ENCODE measurements at regions not wholly inside any gene's neighbourhood (a gene's known extent, or its start where the extent isn't known, plus 50 kb on each side); places are given as distances from the start of the nearest gene placed in this dataset.

- POLR2A ChIA-PET (ENCODE audit: unreplicated experiment): no interaction called here
These were observed 1134.1 kb upstream of the DDX18 start for GRCh38 chr2:116680256-116680936.

GRCh38 chr2:116687371-116687770, 1127.1 kb upstream of the DDX18 start:
- DNase-seq (no peak), ATAC-seq (no peak)
- no peaks in the 10 kb centered on the region for H3K79me2 ChIP-seq (ENCODE audit: low read length)
- TF ChIP-seq EZH2 (IDR thresholded peaks at IDR 0.05; ENCODE audit: low read length, unreplicated experiment) (no peak), CTCF (conservative IDR thresholded peaks at IDR 0.05; ENCODE audit: low read depth, low read length) (no peak)
- ChIA-PET POLR2A (ENCODE audit: unreplicated experiment) (no interaction called here), CTCF (no interaction called here)
- H3K4me3 ChIP-seq (ENCODE audit: low read length): no peak overlapping the region
- H3K9me3 ChIP-seq (ENCODE audit: low read length): 0 out of 2 replicates have a peak, but pooled peaks cover 5% of the 10 kb centered on the region
- H3F3A ChIP-seq (ENCODE audit: low read length, unreplicated experiment): no peaks in the 10 kb centered on the region
- peaks cover under 1% of the 10 kb centered on the region; the same call in 1 of the 2 replicates for H3K4me1 ChIP-seq (ENCODE audit: insufficient read depth, low read length)
- H2AFZ ChIP-seq (ENCODE audit: low read length): no peak overlapping the region
- no peaks in the 10 kb centered on the region for H3K36me3 ChIP-seq (ENCODE audit: low read depth, low read length)
- no TSS peak for BruUV-seq (replicated peaks)
- H3K27me3 ChIP-seq (ENCODE audit: low read length): no peaks in the 10 kb centered on the region
- H3K9me2 ChIP-seq (replicated peaks; ENCODE audit: low read length): no peaks in the 10 kb centered on the region
- no peak overlapping the region for H3K27ac ChIP-seq (ENCODE audit: low read length)
- H3K9ac ChIP-seq (ENCODE audit: low read length): no peak overlapping the region
- H3K4me2 ChIP-seq (ENCODE audit: low read length): no peak overlapping the region
- intact Hi-C loops (cut with micrococcal nuclease): no loop called here
- no peaks in the 10 kb centered on the region for H4K20me1 ChIP-seq (ENCODE audit: low read length)

More at GRCh38 chr2:116680256-116680936, 1134.1 kb upstream of the DDX18 start:
- H3K4me1 ChIP-seq (ENCODE audit: insufficient read depth, low read length): peaks cover 13% of the 10 kb centered on the region
- no peaks in the 10 kb centered on the region for H3F3A ChIP-seq (ENCODE audit: low read length, unreplicated experiment)
- no peaks in the 10 kb centered on the region for H3K79me2 ChIP-seq (ENCODE audit: low read length)
- peak overlapping the region; percentile 6; the same call in 1 of the 2 replicates for H3K4me2 ChIP-seq (ENCODE audit: low read length)
- no peak for ATAC-seq
- H4K20me1 ChIP-seq (ENCODE audit: low read length): no peaks in the 10 kb centered on the region
- H2AFZ ChIP-seq (ENCODE audit: low read length): no peak overlapping the region
- peak; percentile 74 for DNase-seq
- intact Hi-C loops (cut with micrococcal nuclease): no loop called here
- H3K4me3 ChIP-seq (ENCODE audit: low read length): no peak overlapping the region
- no peaks in the 10 kb centered on the region for H3K36me3 ChIP-seq (ENCODE audit: low read depth, low read length)
- H3K9ac ChIP-seq (ENCODE audit: low read length): no peak overlapping the region
- H3K27me3 ChIP-seq (ENCODE audit: low read length): no peaks in the 10 kb centered on the region
- no TSS peak for BruUV-seq (replicated peaks)
- TF ChIP-seq EZH2 (IDR thresholded peaks at IDR 0.05; ENCODE audit: low read length, unreplicated experiment): no peak
- no peak for TF ChIP-seq EZH2phosphoT487 (IDR thresholded peaks at IDR 0.05; ENCODE audit: borderline replicate concordance, low read length)
- no peak for TF ChIP-seq CTCF (conservative IDR thresholded peaks at IDR 0.05; ENCODE audit: low read depth, low read length)
- no peaks in the 10 kb centered on the region for H3K9me2 ChIP-seq (replicated peaks; ENCODE audit: low read length)
- peak overlapping the region; percentile 61 for H3K27ac ChIP-seq (ENCODE audit: low read length)
- no peaks in the 10 kb centered on the region for H3K9me3 ChIP-seq (ENCODE audit: low read length)
- CTCF ChIA-PET: no interaction called here

- Histone ChIP-seq H3K79me2 (ENCODE audit: low read length) (no peaks in the 10 kb centered on the region), H3K9me3 (ENCODE audit: low read length) (0 out of 2 replicates have a peak, but pooled peaks cover 3% of the 10 kb centered on the region), H2AFZ (ENCODE audit: low read length) (no peak overlapping the region), H3F3A (ENCODE audit: low read length, unreplicated experiment) (no peaks in the 10 kb centered on the region), H3K27me3 (ENCODE audit: low read length) (no peaks in the 10 kb centered on the region), H3K4me2 (ENCODE audit: low read length) (no peak overlapping the region), H3K9me2 (replicated peaks; ENCODE audit: low read length) (no peaks in the 10 kb centered on the region), H3K36me3 (ENCODE audit: low read depth, low read length) (no peaks in the 10 kb centered on the region), H3K27ac (ENCODE audit: low read length) (no peak overlapping the region), H3K4me3 (ENCODE audit: low read length) (no peak overlapping the region), H3K9ac (ENCODE audit: low read length) (no peak overlapping the region), H4K20me1 (ENCODE audit: low read length) (no peaks in the 10 kb centered on the region), H3K4me1 (ENCODE audit: insufficient read depth, low read length) (peaks cover 6% of the 10 kb centered on the region)
- TF ChIP-seq EZH2 (IDR thresholded peaks at IDR 0.05; ENCODE audit: low read length, unreplicated experiment) (no peak), EZH2phosphoT487 (IDR thresholded peaks at IDR 0.05; ENCODE audit: borderline replicate concordance, low read length) (no peak), CTCF (conservative IDR thresholded peaks at IDR 0.05; ENCODE audit: low read depth, low read length) (no peak)
- DNase-seq (peak; percentile 69), ATAC-seq (no peak)
- intact Hi-C loops (cut with micrococcal nuclease): no loop called here
- CTCF ChIA-PET: no interaction called here
- POLR2A ChIA-PET (ENCODE audit: unreplicated experiment): no interaction called here
- no TSS peak for BruUV-seq (replicated peaks)
These were observed 1121.5 kb upstream of the DDX18 start for GRCh38 chr2:116692988-116693387.

All from PC-3 (cell line).